ENCODE measurements at regions not wholly inside any gene's neighbourhood (a gene's known extent, or its start where the extent isn't known, plus 50 kb on each side); places are given as distances from the start of the nearest gene placed in this dataset.
"Not testable (repeated sequence)": the region's sequence is repeated elsewhere in the genome, so short reads cannot be mapped to it uniquely, and the experiment has no call there.

DNA sequence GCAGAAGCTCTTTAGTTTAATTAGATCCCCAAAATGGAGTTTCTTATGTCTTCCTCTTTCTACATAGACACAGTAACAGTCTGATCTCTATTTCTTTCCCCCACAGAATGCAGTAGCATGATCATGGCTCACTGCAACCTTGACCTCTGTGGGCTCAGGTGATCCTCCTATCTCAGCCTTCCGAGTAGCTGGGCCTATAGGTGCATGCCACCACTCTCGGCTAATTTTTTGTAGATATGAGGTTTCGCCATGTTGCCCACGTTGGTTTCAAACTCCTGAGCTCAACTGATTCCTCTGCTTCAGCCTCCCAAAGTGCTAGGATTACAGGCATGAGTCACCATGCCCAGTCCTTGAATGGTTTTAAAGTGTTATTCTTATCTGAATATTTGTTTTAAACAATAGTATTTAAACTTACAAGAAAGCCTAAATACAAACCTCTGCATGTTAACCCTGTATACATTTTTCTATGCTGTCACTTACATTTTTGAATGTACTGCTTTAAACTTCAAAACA is 120.6 kb downstream of the GOSR1 start:
- H3K36me3 ChIP-seq (ENCODE audit: control insufficient read depth, insufficient read depth, low read length): no peaks in the 10 kb centered on the region
- no peak overlapping the region for H3K4me2 ChIP-seq (ENCODE audit: extremely low read depth, insufficient read depth, low read length)
- no peaks in the 10 kb centered on the region for H3K9me3 ChIP-seq (ENCODE audit: control insufficient read depth, insufficient read depth, low read depth, low read length)
- H3K4me3 ChIP-seq (replicated peaks in 1 of 4; ENCODE audit: control extremely low read depth in 1 of 4, insufficient read depth in 1 of 4, low read depth in 3 of 4, low read length in 4 of 4): no peak overlapping the region
- H3K27ac ChIP-seq (ENCODE audit: insufficient read depth, low read length): no peak overlapping the region
- peaks cover 9% of the 10 kb centered on the region for H3K79me2 ChIP-seq (ENCODE audit: control insufficient read depth, insufficient read depth, low read length)
- no peaks in the 10 kb centered on the region for H3K27me3 ChIP-seq (ENCODE audit: control insufficient read depth, insufficient read depth, low read length)
- H4K20me1 ChIP-seq (ENCODE audit: control insufficient read depth, extremely low read depth, insufficient read depth, low read length): no peaks in the 10 kb centered on the region
- no peaks in the 10 kb centered on the region for H3K4me1 ChIP-seq (ENCODE audit: control insufficient read depth, extremely low read depth, insufficient read depth, low read length)
- peak in 1 of 2 donors; percentile 9 for DNase-seq (ENCODE audit: low read depth in 2 of 2)
- no peak overlapping the region for H3K9ac ChIP-seq (ENCODE audit: insufficient read depth, low read length)
- H2AFZ ChIP-seq (ENCODE audit: low read length): no peak overlapping the region
- TF ChIP-seq EZH2 (IDR thresholded peaks at IDR 0.05; ENCODE audit: low read length, missing control alignments): no peak
- TF ChIP-seq, protein P1, sequence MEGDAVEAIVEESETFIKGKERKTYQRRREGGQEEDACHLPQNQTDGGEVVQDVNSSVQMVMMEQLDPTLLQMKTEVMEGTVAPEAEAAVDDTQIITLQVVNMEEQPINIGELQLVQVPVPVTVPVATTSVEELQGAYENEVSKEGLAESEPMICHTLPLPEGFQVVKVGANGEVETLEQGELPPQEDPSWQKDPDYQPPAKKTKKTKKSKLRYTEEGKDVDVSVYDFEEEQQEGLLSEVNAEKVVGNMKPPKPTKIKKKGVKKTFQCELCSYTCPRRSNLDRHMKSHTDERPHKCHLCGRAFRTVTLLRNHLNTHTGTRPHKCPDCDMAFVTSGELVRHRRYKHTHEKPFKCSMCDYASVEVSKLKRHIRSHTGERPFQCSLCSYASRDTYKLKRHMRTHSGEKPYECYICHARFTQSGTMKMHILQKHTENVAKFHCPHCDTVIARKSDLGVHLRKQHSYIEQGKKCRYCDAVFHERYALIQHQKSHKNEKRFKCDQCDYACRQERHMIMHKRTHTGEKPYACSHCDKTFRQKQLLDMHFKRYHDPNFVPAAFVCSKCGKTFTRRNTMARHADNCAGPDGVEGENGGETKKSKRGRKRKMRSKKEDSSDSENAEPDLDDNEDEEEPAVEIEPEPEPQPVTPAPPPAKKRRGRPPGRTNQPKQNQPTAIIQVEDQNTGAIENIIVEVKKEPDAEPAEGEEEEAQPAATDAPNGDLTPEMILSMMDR (conservative IDR thresholded peaks at IDR 0.05 in 1 of 2, IDR thresholded peaks at IDR 0.05 in 1 of 2; ENCODE audit: low read depth in 1 of 2, low read length in 2 of 2): no peak

DNA sequence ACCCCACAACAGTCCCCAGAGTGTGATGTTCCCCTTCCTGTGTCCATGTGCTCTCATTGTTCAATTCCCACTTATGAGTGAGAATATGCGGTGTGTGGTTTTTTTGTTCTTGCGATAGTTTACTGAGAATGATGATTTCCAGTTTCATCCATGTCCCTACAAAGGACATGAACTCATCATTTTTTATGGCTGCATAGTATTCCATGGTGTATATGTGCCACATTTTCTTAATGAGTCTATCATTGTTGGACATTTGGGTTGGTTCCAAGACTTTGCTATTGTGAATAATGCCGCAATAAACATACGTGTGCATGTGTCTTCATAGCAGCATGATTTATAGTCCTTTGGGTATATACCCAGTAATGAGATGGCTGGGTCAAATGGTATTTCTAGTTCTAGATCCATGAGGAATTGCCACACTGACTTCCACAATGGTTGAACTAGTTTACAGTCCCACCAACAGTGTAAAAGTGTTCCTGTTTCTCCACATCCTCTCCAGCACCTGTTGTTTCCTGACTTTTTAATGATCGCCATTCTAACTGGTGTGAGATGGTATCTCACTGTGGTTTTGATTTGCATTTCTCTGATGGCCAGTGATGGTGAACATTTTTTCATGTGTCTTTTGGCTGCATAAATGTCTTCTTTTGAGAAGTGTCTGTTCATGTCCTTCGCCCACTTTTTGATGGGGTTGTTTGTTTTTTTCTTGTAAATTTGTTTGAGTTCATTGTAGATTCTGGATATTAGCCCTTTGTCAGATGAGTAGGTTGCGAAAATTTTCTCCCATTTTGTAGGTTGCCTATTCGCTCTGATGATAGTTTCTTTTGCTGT is 120.0 kb downstream of the GOSR1 start:
- H3K27me3 ChIP-seq (ENCODE audit: control insufficient read depth, insufficient read depth, low read length); H3K4me2 ChIP-seq (ENCODE audit: extremely low read depth, insufficient read depth, low read length); H3K36me3 ChIP-seq (ENCODE audit: control insufficient read depth, insufficient read depth, low read length); H3K9ac ChIP-seq (ENCODE audit: insufficient read depth, low read length); H4K20me1 ChIP-seq (ENCODE audit: control insufficient read depth, extremely low read depth, insufficient read depth, low read length); H3K4me1 ChIP-seq (ENCODE audit: control insufficient read depth, extremely low read depth, insufficient read depth, low read length); H3K27ac ChIP-seq (ENCODE audit: insufficient read depth, low read length); H3K9me3 ChIP-seq (ENCODE audit: control insufficient read depth, insufficient read depth, low read depth, low read length); H3K79me2 ChIP-seq (ENCODE audit: control insufficient read depth, insufficient read depth, low read length); DNase-seq (ENCODE audit: low read depth in 2 of 2); H3K4me3 ChIP-seq (replicated peaks in 1 of 4; ENCODE audit: control extremely low read depth in 1 of 4, insufficient read depth in 1 of 4, low read depth in 3 of 4, low read length in 4 of 4); H2AFZ ChIP-seq (ENCODE audit: low read length): not testable (repeated sequence)

DNA sequence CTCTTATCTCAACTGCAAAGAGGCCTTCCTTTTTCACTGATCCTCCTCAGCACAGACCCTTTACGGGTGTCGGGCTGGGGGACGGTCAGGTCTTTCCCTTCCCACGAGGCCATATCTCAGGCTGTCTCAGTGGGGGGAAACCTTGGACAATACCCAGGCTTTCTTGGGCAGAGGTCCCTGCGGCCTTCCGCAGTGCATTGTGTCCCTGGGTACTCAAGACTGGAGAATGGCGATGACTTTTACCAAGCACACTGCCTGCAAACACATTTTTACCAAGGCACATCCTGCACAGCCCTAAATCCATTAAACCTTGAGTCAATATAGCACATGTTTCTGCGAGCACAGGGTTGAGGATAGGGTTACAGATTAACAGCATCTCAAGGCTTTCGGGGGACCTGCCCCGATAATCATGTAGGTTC is 117.8 kb downstream of the GOSR1 start:
- H3K27me3 ChIP-seq (ENCODE audit: control insufficient read depth, insufficient read depth, low read length); H3K79me2 ChIP-seq (ENCODE audit: control insufficient read depth, insufficient read depth, low read length); H3K9ac ChIP-seq (ENCODE audit: insufficient read depth, low read length); H3K4me2 ChIP-seq (ENCODE audit: extremely low read depth, insufficient read depth, low read length); H3K36me3 ChIP-seq (ENCODE audit: control insufficient read depth, insufficient read depth, low read length); H3K27ac ChIP-seq (ENCODE audit: insufficient read depth, low read length); H4K20me1 ChIP-seq (ENCODE audit: control insufficient read depth, extremely low read depth, insufficient read depth, low read length); H2AFZ ChIP-seq (ENCODE audit: low read length); H3K9me3 ChIP-seq (ENCODE audit: control insufficient read depth, insufficient read depth, low read depth, low read length); DNase-seq (ENCODE audit: low read depth in 2 of 2); H3K4me1 ChIP-seq (ENCODE audit: control insufficient read depth, extremely low read depth, insufficient read depth, low read length); H3K4me3 ChIP-seq (replicated peaks in 1 of 4; ENCODE audit: control extremely low read depth in 1 of 4, insufficient read depth in 1 of 4, low read depth in 3 of 4, low read length in 4 of 4): not testable (repeated sequence)

DNA sequence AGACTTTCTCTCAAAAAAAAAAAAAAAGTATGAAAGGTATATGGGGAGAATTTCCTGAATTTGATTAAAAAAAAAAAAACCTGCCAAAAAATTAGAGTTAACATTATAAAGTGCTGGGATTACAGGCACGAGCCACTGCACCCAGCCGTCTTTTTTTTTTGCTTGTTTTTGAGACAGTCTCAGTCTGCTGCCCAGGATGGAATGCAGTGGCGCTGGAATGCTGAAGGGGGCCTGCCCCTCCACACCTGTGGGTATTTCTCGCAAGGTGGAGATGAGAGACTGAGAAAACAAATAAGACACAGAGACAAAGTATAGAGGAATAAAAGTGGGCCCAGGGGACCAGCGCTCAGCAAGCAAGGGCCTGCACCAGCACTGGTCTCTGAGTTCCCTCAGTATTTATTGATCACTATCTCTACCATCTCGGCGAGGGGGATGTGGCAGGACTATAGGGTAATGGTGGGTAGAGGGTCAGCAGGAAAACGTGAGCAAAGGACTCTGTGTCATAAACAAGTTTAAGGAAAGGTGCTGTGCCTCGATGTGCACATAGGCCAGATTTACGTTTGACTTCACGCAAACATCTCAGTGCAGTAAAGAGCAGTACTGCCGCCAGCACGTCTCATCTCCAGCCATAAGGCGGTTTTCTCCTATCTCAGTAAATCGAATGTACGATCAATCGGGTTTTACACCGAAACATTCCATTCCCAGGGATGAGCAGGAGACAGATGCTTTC is 117.2 kb downstream of the GOSR1 start:
- Histone ChIP-seq H3K9me3 (ENCODE audit: control insufficient read depth, insufficient read depth, low read depth, low read length) (no peaks in the 10 kb centered on the region), H3K79me2 (ENCODE audit: control insufficient read depth, insufficient read depth, low read length) (no peaks in the 10 kb centered on the region), H3K4me1 (ENCODE audit: control insufficient read depth, extremely low read depth, insufficient read depth, low read length) (no peaks in the 10 kb centered on the region), H3K27me3 (ENCODE audit: control insufficient read depth, insufficient read depth, low read length) (no peaks in the 10 kb centered on the region), H3K36me3 (ENCODE audit: control insufficient read depth, insufficient read depth, low read length) (no peaks in the 10 kb centered on the region), H4K20me1 (ENCODE audit: control insufficient read depth, extremely low read depth, insufficient read depth, low read length) (no peaks in the 10 kb centered on the region), H3K27ac (ENCODE audit: insufficient read depth, low read length) (no peak overlapping the region), H3K4me3 (replicated peaks in 1 of 4; ENCODE audit: control extremely low read depth in 1 of 4, insufficient read depth in 1 of 4, low read depth in 3 of 4, low read length in 4 of 4) (no peak overlapping the region), H2AFZ (ENCODE audit: low read length) (no peak overlapping the region), H3K4me2 (ENCODE audit: extremely low read depth, insufficient read depth, low read length) (no peak overlapping the region), H3K9ac (ENCODE audit: insufficient read depth, low read length) (no peak overlapping the region)
- no peak for TF ChIP-seq EZH2 (IDR thresholded peaks at IDR 0.05; ENCODE audit: low read length, missing control alignments)
- TF ChIP-seq, protein P1 (conservative IDR thresholded peaks at IDR 0.05 in 1 of 2, IDR thresholded peaks at IDR 0.05 in 1 of 2; ENCODE audit: low read depth in 1 of 2, low read length in 2 of 2): no peak
- DNase-seq (ENCODE audit: low read depth in 2 of 2): no peak
